Keratinocyte (primary cell): ENCODE measurements at regions not wholly inside any gene's neighbourhood (a gene's known extent, or its start where the extent isn't known, plus 50 kb on each side); places are given as distances from the start of the nearest gene placed in this dataset.

Experiments
- DNase-seq: peaks from one replicate; pipeline ENCODE4 v3.0.0-alpha.2; 2011; ENCODE audit warnings: low read depth, missing footprints, low spot score
- FAIRE-seq: peaks from 2 replicates; lab custom pipeline; 2011; peaks lifted over from hg19 to GRCh38; lab: Jason Lieb, UNC
- H2AFZ ChIP-seq: 2 replicates; pipeline ENCODE4 v1.6.0; 2012; ENCODE audit warnings: low read length, control low read depth, inconsistent platforms; ENCODE audit not compliant: control insufficient read depth
- H3K27ac ChIP-seq: 2 replicates; pipeline ENCODE4 v1.5.1; 2011; ENCODE audit warnings: low read length; ENCODE audit not compliant: control insufficient read depth, insufficient read depth
- H3K27me3 ChIP-seq: 3 replicates; pipeline ENCODE4 v1.6.0; 2011; ENCODE audit warnings: low read length; ENCODE audit not compliant: control insufficient read depth, insufficient read depth; ENCODE audit errors: extremely low read depth
- H3K36me3 ChIP-seq, 2 experiments: 2 replicates in 1 of 2; 3 replicates in 1 of 2; pipeline ENCODE4 v1.5.1; 2011; ENCODE audit warnings: low read length in 2 of 2, mild to moderate bottlenecking in 1 of 2; ENCODE audit not compliant: control insufficient read depth in 2 of 2, insufficient read depth in 2 of 2; ENCODE audit errors: extremely low read depth in 1 of 2
- H3K4me1 ChIP-seq: 3 replicates; pipeline ENCODE4 v1.5.1; 2011; ENCODE audit warnings: low read length; ENCODE audit not compliant: control insufficient read depth, insufficient read depth; ENCODE audit errors: extremely low read depth
- H3K4me2 ChIP-seq: 3 replicates; pipeline ENCODE4 v1.6.0; 2011; ENCODE audit warnings: low read depth, low read length; ENCODE audit not compliant: control insufficient read depth, insufficient read depth; ENCODE audit errors: extremely low read depth
- H3K4me3 ChIP-seq, 3 experiments: fragments of 200-600 bp in 1 of 3; sonication (generic) in 1 of 3; 2 replicates in 2 of 3; 3 replicates in 1 of 3; pipeline ENCODE4 v1.5.1; 2011 to 2016; ENCODE audit warnings: low read length in 3 of 3, mild to moderate bottlenecking in 3 of 3, control low read depth in 2 of 3, inconsistent platforms in 1 of 3, low read depth in 1 of 3, mixed read lengths in 1 of 3, mixed run types in 1 of 3, moderate library complexity in 1 of 3; ENCODE audit not compliant: control insufficient read depth in 2 of 3, insufficient read depth in 2 of 3; ENCODE audit errors: extremely low read depth in 1 of 3
- H3K79me2 ChIP-seq: 2 replicates; pipeline ENCODE4 v1.6.0; 2012; ENCODE audit warnings: low read length; ENCODE audit not compliant: control insufficient read depth, insufficient read depth
- H3K9ac ChIP-seq: 3 replicates; pipeline ENCODE4 v1.6.0; 2011; ENCODE audit warnings: low read length; ENCODE audit not compliant: control insufficient read depth, insufficient read depth; ENCODE audit errors: extremely low read depth
- H3K9me1 ChIP-seq: 3 replicates; pipeline ENCODE4 v1.6.0; 2011; ENCODE audit warnings: low read length; ENCODE audit not compliant: control insufficient read depth, insufficient read depth; ENCODE audit errors: extremely low read depth
- H3K9me3 ChIP-seq: 2 replicates; pipeline ENCODE4 v1.5.1; 2012; ENCODE audit warnings: low read depth, low read length; ENCODE audit not compliant: control insufficient read depth
- H4K20me1 ChIP-seq: 3 replicates; pipeline ENCODE4 v1.6.0; 2011; ENCODE audit warnings: low read length; ENCODE audit not compliant: control insufficient read depth, insufficient read depth; ENCODE audit errors: extremely low read depth
- CTCF ChIP-seq, 3 experiments: IDR thresholded peaks in 1 of 3; conservative IDR thresholded peaks in 1 of 3; optimal IDR thresholded peaks in 1 of 3; 2 replicates in 2 of 3; 3 replicates in 1 of 3; pipeline versions ENCODE3 to v1.5.1; 2011; ENCODE audit warnings: low read length in 3 of 3, mild to moderate bottlenecking in 3 of 3, moderate library complexity in 2 of 3, control low read depth in 1 of 3, inconsistent platforms in 1 of 3; ENCODE audit not compliant: insufficient read depth in 2 of 3; ENCODE audit errors: extremely low read depth in 1 of 3
- EZH2 ChIP-seq: IDR thresholded peaks from one replicate; pipeline ENCODE4 v1.6.1; 2012; ENCODE audit warnings: inconsistent platforms, mild to moderate bottlenecking, low read length, moderate library complexity
- dilution Hi-C: fragments of 300-500 bp; cut with MboI; formaldehyde crosslinking; loops from one replicate; pipeline ENCODE4 v1.7.0; 2020; ENCODE audit warnings: low sequenced_read_pairs; ENCODE audit not compliant: extremely low pct_ligation_motif_present

- dilution Hi-C loops = no loop called here
- H3K9ac ChIP-seq = no peak overlapping the region
- peak overlapping the region; percentile 32 for H3K27ac ChIP-seq
- DNase-seq (peak; percentile 42), FAIRE-seq (peak; percentile 94)
- no peaks in the 10 kb centered on the region for H3K27me3 ChIP-seq
- H2AFZ ChIP-seq = peak overlapping the region; percentile 41
- H3K9me3 ChIP-seq = no peaks in the 10 kb centered on the region
- no peaks in the 10 kb centered on the region for H3K79me2 ChIP-seq
- peaks cover 15% of the 10 kb centered on the region for H3K4me1 ChIP-seq
- peak overlapping the region in 1 of 3 experiments; percentile 17 for H3K4me3 ChIP-seq
- TF ChIP-seq CTCF (optimal IDR thresholded peaks at IDR 0.05 in 1 of 3, IDR thresholded peaks at IDR 0.05 in 1 of 3, conservative IDR thresholded peaks at IDR 0.05 in 1 of 3; ENCODE audit: extremely low read depth in 1 of 3, insufficient read depth in 2 of 3, low read length in 3 of 3) = no peak
- no peaks in the 10 kb centered on the region for H3K36me3 ChIP-seq
- H3K4me2 ChIP-seq = peak overlapping the region; percentile 31
- H3K9me1 ChIP-seq = no peaks in the 10 kb centered on the region
- no peaks in the 10 kb centered on the region for H4K20me1 ChIP-seq
Observed at GRCh38 chr1:222288053-222288452, 259.9 kb downstream of the HHIPL2 start.

GRCh38 chr1:222286011-222286410 lies 261.9 kb downstream of the HHIPL2 start:
- Histone ChIP-seq H3K27ac (no peak overlapping the region), H4K20me1 (no peaks in the 10 kb centered on the region), H2AFZ (no peak overlapping the region), H3K79me2 (no peaks in the 10 kb centered on the region), H3K27me3 (no peaks in the 10 kb centered on the region), H3K9ac (no peak overlapping the region), H3K4me1 (peaks cover 15% of the 10 kb centered on the region), H3K36me3 (no peaks in the 10 kb centered on the region), H3K4me2 (no peak overlapping the region), H3K9me1 (no peaks in the 10 kb centered on the region), H3K9me3 (no peaks in the 10 kb centered on the region), H3K4me3 (no peak overlapping the region)
- FAIRE-seq (no peak), DNase-seq (no peak)
- TF ChIP-seq EZH2 = no peak
- no peak for TF ChIP-seq CTCF (optimal IDR thresholded peaks at IDR 0.05 in 1 of 3, IDR thresholded peaks at IDR 0.05 in 1 of 3, conservative IDR thresholded peaks at IDR 0.05 in 1 of 3; ENCODE audit: extremely low read depth in 1 of 3, insufficient read depth in 2 of 3, low read length in 3 of 3)
- dilution Hi-C loops = no loop called here
